Spleen (tissue), 11 donors: ENCODE measurements at regions not wholly inside any gene's neighbourhood (a gene's known extent, or its start where the extent isn't known, plus 50 kb on each side); places are given as distances from the start of the nearest gene placed in this dataset.

ENCODE experiments used
- DNase-seq: peaks from one replicate; pipeline ENCODE4 v3.0.0-alpha.2; 2020
- H3K27ac ChIP-seq, 8 donors: fragments of 200-600 bp; sonication (generic) in 7 of 8; 1 replicate in 4 of 8; 2 replicates in 4 of 8; pipeline versions ENCODE4 v1.5.0 to v1.8.0; 2016 to 2021; ENCODE audit warnings: inconsistent platforms in 4 of 8, mild to moderate bottlenecking in 4 of 8, moderate library complexity in 1 of 8
- H3K27me3 ChIP-seq, 7 donors: fragments of 200-600 bp; sonication (generic) in 6 of 7; replicated peaks in 1 of 7; 1 replicate in 4 of 7; 2 replicates in 3 of 7; pipeline versions ENCODE4 v1.5.0 to v1.8.0; 2016 to 2021; ENCODE audit warnings: inconsistent platforms in 3 of 7, mild to moderate bottlenecking in 1 of 7
- H3K36me3 ChIP-seq, 6 donors: fragments of 200-600 bp; sonication (generic) in 5 of 6; 1 replicate in 4 of 6; 2 replicates in 2 of 6; pipeline versions ENCODE4 v1.5.0 to v1.8.0; 2016 to 2021; ENCODE audit warnings: inconsistent platforms in 2 of 6
- H3K4me1 ChIP-seq, 6 donors: fragments of 200-600 bp; sonication (generic) in 5 of 6; 1 replicate in 3 of 6; 2 replicates in 3 of 6; pipeline versions ENCODE4 v1.5.0 to v1.8.0; 2016 to 2021; ENCODE audit warnings: inconsistent platforms in 3 of 6
- H3K4me3 ChIP-seq, 8 donors: fragments of 200-600 bp; sonication (generic) in 7 of 8; 1 replicate in 4 of 8; 2 replicates in 4 of 8; pipeline versions ENCODE4 v1.5.0 to v1.8.0; 2016 to 2021; ENCODE audit warnings: inconsistent platforms in 4 of 8, mild to moderate bottlenecking in 4 of 8, moderate library complexity in 2 of 8
- H3K9me3 ChIP-seq, 8 donors: fragments of 200-600 bp; sonication (generic) in 7 of 8; 1 replicate in 4 of 8; 2 replicates in 4 of 8; pipeline versions ENCODE4 v1.5.0 to v1.8.0; 2016 to 2021; ENCODE audit warnings: inconsistent platforms in 4 of 8
- CTCF ChIP-seq, 11 experiments: fragments of 200-600 bp in 7 of 11; fragments of 450-650 bp in 4 of 11; sonication (generic) in 4 of 11; IDR thresholded peaks in 8 of 11; conservative IDR thresholded peaks in 3 of 11; 1 replicate in 7 of 11; 2 replicates in 4 of 11; pipeline versions ENCODE4 v1.4.0 to v1.8.0; 2016 to 2021; ENCODE audit warnings: antibody characterized with exemption in 11 of 11, inconsistent platforms in 4 of 11, mild to moderate bottlenecking in 1 of 11
- POLR2A ChIP-seq, 3 donors: fragments of 450-650 bp; IDR thresholded peaks; one replicate each; pipeline ENCODE4 v1.5.1; 2017; ENCODE audit warnings: antibody characterized with exemption in 3 of 3, mild to moderate bottlenecking in 1 of 3
- POLR2AphosphoS5 ChIP-seq, 3 donors: sonication (generic); formaldehyde crosslinking; IDR thresholded peaks; one replicate each; pipeline ENCODE4 v1.5.1; 2017; ENCODE audit warnings: antibody characterized with exemption in 3 of 3
- WGBS, 5 donors: extraction: QIAGEN DNeasy Blood & Tissue Kit in 3 of 5; methylation state at CpG; one replicate each; pipeline versions ENCODE4 v1.1.5 to v1.1.7; 2013 to 2018; 5-methylcytosine and 5-hydroxymethylcytosine counted together
- intact Hi-C: fragments of 100-400 bp; cut with DNase I; formaldehyde crosslinking; loops from one replicate; pipeline ENCODE4 v1.15.0; 2023; ENCODE audit warnings: low total_unique reads
- donor health status: healthy with polysubstance abuse.
- donor health status: DM: no; HTN: no; CAD: no; lungs with moderate emphysema.
- donor health status: DM: no; HTN: no; CAD: no.
- donor health status: Bipolar disorder and iron deficiency.
- donor health status: healthy.
- donor health status: DM: no; HTN: no; CAD: no.
- donor health status: DM: yes; HTN: yes; CAD: no.

DNA sequence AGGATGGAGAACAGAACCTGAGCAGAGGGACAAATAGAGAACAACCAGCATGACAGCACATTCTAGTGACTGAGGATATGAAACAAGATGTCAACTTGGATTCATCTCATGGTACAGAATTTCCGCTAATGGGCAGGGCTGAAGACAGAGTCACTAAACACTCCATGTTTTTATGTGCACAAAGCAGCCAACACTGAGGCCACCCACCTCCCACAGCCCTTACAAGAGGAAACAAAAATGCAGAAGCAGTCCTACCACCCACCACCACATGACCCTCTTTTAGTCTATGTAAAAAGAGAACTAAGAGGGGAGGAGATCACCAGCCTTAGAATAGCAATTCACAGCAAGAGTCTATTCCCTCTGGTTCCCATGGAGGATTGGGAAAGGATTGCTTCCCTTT lies 131.4 kb upstream of the UBE2E2 start:
- intact Hi-C loops = no loop called here
- Histone ChIP-seq H3K27me3 (no peaks in the 10 kb centered on the region), H3K4me1 (peaks cover 0 to 21% (median 8%) of the 10 kb centered on the region in 6 donors), H3K9me3 (no peaks in the 10 kb centered on the region), H3K4me3 (no peak overlapping the region), H3K27ac (peak overlapping the region in 4 of 8 donors; percentile 54 to 58 (median 55)), H3K36me3 (no peaks in the 10 kb centered on the region)
- DNase-seq = no peak
- 32 to 74% (median 54%) methylated on average over 1 of the region's 1 CpG for WGBS, 5 donors
- no peak for TF ChIP-seq POLR2A (IDR thresholded peaks at IDR 0.05)
- TF ChIP-seq CTCF (IDR thresholded peaks at IDR 0.05 in 8 of 11, conservative IDR thresholded peaks at IDR 0.05 in 3 of 11) = no peak
- TF ChIP-seq POLR2AphosphoS5 (IDR thresholded peaks at IDR 0.05) = no peak

- Histone ChIP-seq H3K4me3 (no peak overlapping the region), H3K27ac (peak overlapping the region in 4 of 8 donors; percentile 49 to 58 (median 54)), H3K27me3 (no peaks in the 10 kb centered on the region), H3K4me1 (peaks cover 0 to 21% (median 8%) of the 10 kb centered on the region in 6 donors), H3K9me3 (no peaks in the 10 kb centered on the region), H3K36me3 (no peaks in the 10 kb centered on the region)
- WGBS, 5 donors = 57 to 63% (median 58%) methylated on average over 1 of the region's 1 CpG
- intact Hi-C loops = no loop called here
- no peak for DNase-seq
- TF ChIP-seq POLR2A (IDR thresholded peaks at IDR 0.05) = no peak
- no peak for TF ChIP-seq POLR2AphosphoS5 (IDR thresholded peaks at IDR 0.05)
- TF ChIP-seq CTCF (IDR thresholded peaks at IDR 0.05 in 8 of 11, conservative IDR thresholded peaks at IDR 0.05 in 3 of 11) = no peak
Measured at GRCh38 chr3:23072693-23073092, 130.4 kb upstream of the UBE2E2 start.

- Histone ChIP-seq H3K27ac (no peak overlapping the region), H3K4me1 (peaks cover 0 to 21% (median 8%) of the 10 kb centered on the region in 6 donors), H3K36me3 (no peaks in the 10 kb centered on the region), H3K4me3 (no peak overlapping the region), H3K9me3 (no peaks in the 10 kb centered on the region), H3K27me3 (no peaks in the 10 kb centered on the region)
- no peak for DNase-seq
- intact Hi-C loops = no loop called here
- WGBS, 5 donors = 80 to 85% (median 82%) methylated on average over 5 of the region's 5 CpGs
- no peak for TF ChIP-seq CTCF (IDR thresholded peaks at IDR 0.05 in 8 of 11, conservative IDR thresholded peaks at IDR 0.05 in 3 of 11)
- TF ChIP-seq POLR2AphosphoS5 (IDR thresholded peaks at IDR 0.05) = no peak
- TF ChIP-seq POLR2A (IDR thresholded peaks at IDR 0.05) = no peak
Measured at GRCh38 chr3:23073724-23074305, 129.3 kb upstream of the UBE2E2 start.

- no peak for DNase-seq
- 53 to 81% (median 68%) methylated on average over 2 of the region's 2 CpGs for WGBS, 5 donors
- H3K27me3 ChIP-seq = no peaks in the 10 kb centered on the region
- H3K4me1 ChIP-seq = peaks cover 0 to 29% (median 8%) of the 10 kb centered on the region in 6 donors
- H3K9me3 ChIP-seq = no peaks in the 10 kb centered on the region
- intact Hi-C loops = no loop called here
- H3K36me3 ChIP-seq = no peaks in the 10 kb centered on the region
- no peak overlapping the region for H3K4me3 ChIP-seq
- TF ChIP-seq CTCF (IDR thresholded peaks at IDR 0.05 in 8 of 11, conservative IDR thresholded peaks at IDR 0.05 in 3 of 11) (no peak), POLR2AphosphoS5 (IDR thresholded peaks at IDR 0.05) (no peak), POLR2A (IDR thresholded peaks at IDR 0.05) (no peak)
- no peak overlapping the region for H3K27ac ChIP-seq
Measured at GRCh38 chr3:23075496-23075895, 127.6 kb upstream of the UBE2E2 start.
